GM21576 (cell line): ENCODE measurements at regions not wholly inside any gene's neighbourhood (a gene's known extent, or its start where the extent isn't known, plus 50 kb on each side); places are given as distances from the start of the nearest gene placed in this dataset.

Source experiments
- ATAC-seq: cut with Tn5 transposase; IDR thresholded peaks from one replicate; pipeline ENCODE4 v1.9.1; 2021; ENCODE audit warnings: mild to moderate bottlenecking, moderate library complexity; ENCODE audit not compliant: unreplicated experiment

- ATAC-seq: no peak
Observed at GRCh38 chr4:100130964-100131363, 59.3 kb downstream of the DDIT4L start.

GRCh38 chr4:100130491-100130890, 59.8 kb downstream of the DDIT4L start:
- ATAC-seq: no peak

- ATAC-seq: no peak
Observed at GRCh38 chr4:100129774-100130173, 60.5 kb downstream of the DDIT4L start.

- no peak for ATAC-seq
Observed at GRCh38 chr4:100128338-100128737, 61.9 kb downstream of the DDIT4L start.

GRCh38 chr4:100124715-100125114, 65.6 kb downstream of the DDIT4L start:
- ATAC-seq: no peak

GRCh38 chr4:100118181-100118580, 72.1 kb downstream of the DDIT4L start:
- ATAC-seq: no peak

GRCh38 chr4:100117750-100118149, 72.5 kb downstream of the DDIT4L start:
- ATAC-seq: no peak

GRCh38 chr4:100114909-100115308, 75.4 kb downstream of the DDIT4L start:
- no peak for ATAC-seq

- no peak for ATAC-seq
Observed at GRCh38 chr4:100113732-100114131, 76.5 kb downstream of the DDIT4L start.

- no peak for ATAC-seq
Observed at GRCh38 chr4:100113096-100113495, 77.2 kb downstream of the DDIT4L start.

GRCh38 chr4:100109921-100110320, 80.3 kb downstream of the DDIT4L start:
- ATAC-seq: no peak

GRCh38 chr4:100108869-100109268, 81.4 kb downstream of the DDIT4L start:
- ATAC-seq: no peak

GRCh38 chr4:100106982-100107381, 83.3 kb downstream of the DDIT4L start:
- ATAC-seq: peak; percentile 99

GRCh38 chr4:100103671-100104070, 86.6 kb downstream of the DDIT4L start:
- ATAC-seq: no peak

GRCh38 chr4:100100985-100101384, 89.3 kb downstream of the DDIT4L start:
- peak; percentile 54 for ATAC-seq

- no peak for ATAC-seq
Observed at GRCh38 chr4:100099746-100100145, 90.5 kb downstream of the DDIT4L start.

- no peak for ATAC-seq
Observed at GRCh38 chr4:100098681-100099080, 91.6 kb downstream of the DDIT4L start.

GRCh38 chr4:100098011-100098545, 92.2 kb downstream of the DDIT4L start:
- ATAC-seq: no peak

- ATAC-seq: peak; percentile 93
Observed at GRCh38 chr4:100095729-100096595, 94.3 kb downstream of the DDIT4L start.

- peak; percentile 83 for ATAC-seq
Observed at GRCh38 chr4:100093091-100093866, 97.0 kb downstream of the DDIT4L start.

GRCh38 chr4:100087743-100088142, 102.5 kb downstream of the DDIT4L start:
- ATAC-seq: no peak
